NCI-H748 (cell line): ENCODE measurements at regions not wholly inside any gene's neighbourhood (a gene's known extent, or its start where the extent isn't known, plus 50 kb on each side); places are given as distances from the start of the nearest gene placed in this dataset.

Experiments
- DNase-seq: peaks from one replicate; lab custom pipeline; 2025; ENCODE audit not compliant: unreplicated experiment; lab: John Stamatoyannopoulos, UW

GRCh38 chr10:121027371-121027770, 176.2 kb downstream of the WDR11 start:
- no peak for DNase-seq

- DNase-seq = no peak
These were observed 181.3 kb downstream of the WDR11 start for GRCh38 chr10:121032460-121032859.

GRCh38 chr10:121033366-121033765, 182.2 kb downstream of the WDR11 start:
- no peak for DNase-seq

- no peak for DNase-seq
These were observed 185.3 kb downstream of the WDR11 start for GRCh38 chr10:121036431-121036830.

- DNase-seq = no peak
These were observed 190.3 kb downstream of the WDR11 start for GRCh38 chr10:121041499-121041898.

GRCh38 chr10:121041906-121042305, 190.7 kb downstream of the WDR11 start:
- no peak for DNase-seq

- DNase-seq = no peak
These were observed 191.2 kb downstream of the WDR11 start for GRCh38 chr10:121042342-121042741.

- DNase-seq = peak; percentile 22
These were observed 192.1 kb downstream of the WDR11 start for GRCh38 chr10:121043124-121043849.

GRCh38 chr10:121048749-121049148, 197.6 kb downstream of the WDR11 start:
- DNase-seq = no peak

GRCh38 chr10:121049489-121049888, 198.3 kb downstream of the WDR11 start:
- DNase-seq = no peak

- DNase-seq = no peak
These were observed 198.8 kb downstream of the WDR11 start for GRCh38 chr10:121049923-121050322.

GRCh38 chr10:121051171-121051570, 200.0 kb downstream of the WDR11 start:
- DNase-seq = no peak

- no peak for DNase-seq
These were observed 200.6 kb downstream of the WDR11 start for GRCh38 chr10:121051696-121052279.

GRCh38 chr10:121053151-121053550, 202.0 kb downstream of the WDR11 start:
- DNase-seq = no peak

GRCh38 chr10:121054874-121055273, 203.7 kb downstream of the WDR11 start:
- no peak for DNase-seq

GRCh38 chr10:121057269-121057668, 206.1 kb downstream of the WDR11 start:
- no peak for DNase-seq

GRCh38 chr10:121058082-121058481, 206.9 kb downstream of the WDR11 start:
- DNase-seq = no peak

- no peak for DNase-seq
These were observed 208.2 kb downstream of the WDR11 start for GRCh38 chr10:121059351-121059750.

- no peak for DNase-seq
These were observed 211.0 kb downstream of the WDR11 start for GRCh38 chr10:121062115-121062514.

- DNase-seq = peak; percentile 18
These were observed 212.6 kb downstream of the WDR11 start for GRCh38 chr10:121063744-121064143.

- DNase-seq = no peak
These were observed 213.3 kb downstream of the WDR11 start for GRCh38 chr10:121064491-121064890.

- DNase-seq = no peak
These were observed 214.2 kb downstream of the WDR11 start for GRCh38 chr10:121065330-121065729.
